GM12891 (cell line): ENCODE measurements at regions not wholly inside any gene's neighbourhood (a gene's known extent, or its start where the extent isn't known, plus 50 kb on each side); places are given as distances from the start of the nearest gene placed in this dataset.

Source experiments
- POLR2A ChIP-seq: IDR thresholded peaks from 2 replicates; pipeline ENCODE4 v1.6.1; 2011; ENCODE audit warnings: low read depth, low read length, control low read depth
- POLR2AphosphoS5 ChIP-seq: IDR thresholded peaks from 2 replicates; pipeline ENCODE4 v1.6.1; 2011; ENCODE audit warnings: low read depth, low read length, control low read depth

- no peak for TF ChIP-seq POLR2AphosphoS5
- TF ChIP-seq POLR2A: no peak
These were observed 72.5 kb upstream of the GRXCR1 start for GRCh38 chr4:42819863-42820514.
